ENCODE measurements at regions not wholly inside any gene's neighbourhood (a gene's known extent, or its start where the extent isn't known, plus 50 kb on each side); places are given as distances from the start of the nearest gene placed in this dataset.
"Not testable (repeated sequence)": the region's sequence is repeated elsewhere in the genome, so short reads cannot be mapped to it uniquely, and the experiment has no call there.

DNA sequence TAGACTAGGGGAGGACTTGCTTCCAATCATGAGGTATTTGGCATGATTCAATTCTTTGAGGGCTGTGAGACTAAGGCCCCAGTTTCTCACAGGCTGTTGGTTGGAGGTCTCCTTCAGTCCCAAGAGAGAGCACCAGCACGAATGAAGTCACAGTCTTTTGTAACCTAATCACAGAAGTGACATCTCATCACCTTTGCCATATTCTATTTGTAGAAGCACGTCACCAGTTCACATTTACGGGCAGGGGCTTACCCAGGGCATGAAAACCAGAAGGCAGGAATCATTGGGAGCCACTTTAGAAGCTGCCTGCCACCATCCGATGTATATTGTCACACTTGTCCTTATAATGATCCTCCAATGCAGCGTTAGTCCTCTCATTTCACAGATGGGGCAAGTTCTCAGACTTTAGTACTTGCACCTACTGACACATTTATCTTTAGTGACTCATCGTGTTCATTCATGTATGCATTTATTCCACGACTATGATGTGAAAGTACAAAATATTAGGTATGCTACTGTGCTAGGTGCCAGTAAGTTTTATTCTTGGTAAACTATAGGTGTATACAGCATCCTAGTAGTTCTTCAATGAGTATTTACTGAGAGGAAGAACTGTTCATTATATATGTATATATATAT, 163.8 kb upstream of the PGRMC2 start:
- no peak for DNase-seq (ENCODE audit: low spot score)

- DNase-seq (ENCODE audit: low spot score) = no peak
These were observed 162.9 kb upstream of the PGRMC2 start for GRCh38 chr4:128450326-128451120.

GRCh38 chr4:128449251-128449650, 161.6 kb upstream of the PGRMC2 start:
- no peak for DNase-seq (ENCODE audit: low spot score)

DNA sequence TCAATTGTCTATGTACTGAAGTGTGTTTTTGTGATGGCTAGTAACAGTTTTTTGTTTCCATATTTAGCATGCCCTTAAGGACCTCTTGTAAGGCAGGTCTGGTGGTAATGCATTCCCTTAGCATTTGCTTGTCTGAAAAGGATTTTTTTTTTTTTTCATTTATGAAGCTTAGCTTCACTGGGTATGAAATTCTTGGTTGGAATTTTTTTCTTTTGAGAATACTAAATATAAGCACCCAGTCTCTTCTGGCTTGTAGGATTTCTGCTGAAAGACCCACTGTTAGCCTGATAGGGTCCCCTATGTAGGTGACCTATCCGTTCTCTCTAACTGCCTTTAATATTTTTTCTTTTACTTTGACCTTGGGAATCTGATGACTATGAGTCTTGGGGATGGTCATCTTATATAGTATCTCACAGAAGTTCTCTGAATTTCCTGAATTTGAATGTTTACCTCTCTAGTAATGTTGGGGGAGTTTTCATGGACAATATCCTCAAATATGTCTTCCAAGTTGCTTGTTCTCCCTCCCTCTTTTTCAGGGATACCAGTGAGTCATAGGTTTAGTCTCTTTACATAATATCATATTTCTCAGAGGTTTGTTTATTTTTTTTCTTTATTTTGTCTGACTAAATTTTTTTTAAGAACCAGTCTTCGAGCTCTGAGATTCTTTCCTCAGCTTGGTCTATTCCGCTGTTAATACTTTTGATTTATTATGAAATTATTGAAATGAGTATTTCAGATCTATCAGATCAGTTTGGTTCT, 157.1 kb upstream of the PGRMC2 start:
- no peak for DNase-seq (ENCODE audit: low spot score)

DNA sequence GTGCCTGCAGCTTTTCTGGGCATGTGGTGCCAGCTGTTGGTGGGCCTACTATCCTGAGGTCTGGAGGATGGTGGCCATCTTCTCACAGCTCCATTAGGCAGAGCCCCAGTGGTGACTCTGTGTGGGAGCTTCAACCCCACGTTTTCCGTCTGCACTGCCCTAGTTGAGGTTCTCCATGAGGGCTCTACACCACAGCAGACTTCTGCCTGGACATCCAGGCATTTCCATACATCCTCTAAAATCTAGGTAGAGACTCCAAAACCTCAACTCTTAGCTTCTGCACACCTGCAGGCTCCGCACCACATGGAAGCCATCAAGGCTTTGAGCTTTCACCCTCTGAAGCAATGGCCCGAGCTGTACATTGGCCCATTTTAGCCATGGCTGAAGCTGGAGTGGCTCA, 153.3 kb upstream of the PGRMC2 start:
- no peak for DNase-seq (ENCODE audit: low spot score)

GRCh38 chr4:128437023-128437422, 149.4 kb upstream of the PGRMC2 start:
- DNase-seq (ENCODE audit: low spot score) = not testable (repeated sequence)

GRCh38 chr4:128429023-128429613, 141.5 kb upstream of the PGRMC2 start:
- DNase-seq (ENCODE audit: low spot score) = not testable (repeated sequence)

GRCh38 chr4:128428397-128428796, 140.8 kb upstream of the PGRMC2 start:
- DNase-seq (ENCODE audit: low spot score) = no peak

DNA sequence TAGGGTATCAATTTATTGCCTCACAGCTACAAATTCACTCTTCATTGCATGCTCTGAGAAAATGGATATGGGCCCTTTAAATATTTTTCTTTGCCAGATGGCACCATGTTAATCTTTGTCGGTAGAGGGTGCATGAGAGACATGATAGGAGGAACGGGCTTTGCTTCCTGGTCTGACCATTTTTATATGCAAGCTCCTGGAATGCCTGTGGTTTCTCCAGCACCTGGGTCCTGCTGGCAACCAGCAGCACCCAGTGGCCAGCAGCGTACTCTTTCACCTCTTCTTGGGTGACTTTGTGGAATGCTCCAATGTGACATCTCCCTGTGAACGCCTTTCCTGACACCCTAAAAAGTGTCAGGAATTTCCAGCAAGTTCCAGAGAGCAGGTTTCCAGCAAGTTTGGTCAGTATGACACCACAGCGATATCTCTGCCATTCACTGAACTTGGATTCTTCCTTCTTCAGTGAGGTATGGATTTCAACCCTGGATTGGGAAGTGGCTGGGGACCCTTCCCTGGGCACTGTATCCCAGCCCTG, 140.3 kb upstream of the PGRMC2 start:
- peak; percentile 89 for DNase-seq (ENCODE audit: low spot score)

- no peak for DNase-seq (ENCODE audit: low spot score)
These were observed 137.2 kb upstream of the PGRMC2 start for GRCh38 chr4:128424527-128425497.

DNA sequence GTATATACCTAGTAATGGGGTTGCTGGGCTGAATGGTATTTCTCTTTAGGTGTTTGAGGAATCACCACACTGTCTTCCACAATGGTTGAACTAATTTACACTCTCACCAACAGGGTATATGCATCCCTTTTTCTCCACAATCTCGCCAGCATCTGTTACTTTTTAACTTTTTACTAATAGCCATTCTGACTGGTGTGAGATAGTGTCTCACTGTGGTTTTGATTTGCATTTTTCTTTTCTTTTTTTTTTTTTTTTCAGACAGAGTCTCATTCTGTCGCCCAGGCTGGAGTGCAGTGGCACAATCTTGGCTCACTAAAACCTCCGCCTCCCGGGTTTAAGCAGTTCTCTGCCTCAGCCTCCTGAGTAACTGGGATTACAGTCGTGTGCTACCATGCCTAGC, 134.7 kb upstream of the PGRMC2 start:
- not testable (repeated sequence) for DNase-seq (ENCODE audit: low spot score)

GRCh38 chr4:128416921-128417320, 129.3 kb upstream of the PGRMC2 start:
- no peak for DNase-seq (ENCODE audit: low spot score)

- DNase-seq (ENCODE audit: low spot score) = no peak
These were observed 122.4 kb upstream of the PGRMC2 start for GRCh38 chr4:128410037-128410436.

- DNase-seq (ENCODE audit: low spot score) = no peak
These were observed 116.0 kb upstream of the PGRMC2 start for GRCh38 chr4:128403586-128403985.

- DNase-seq (ENCODE audit: low spot score) = no peak
These were observed 107.2 kb upstream of the PGRMC2 start for GRCh38 chr4:128394778-128395177.

GRCh38 chr4:128393101-128393704, 105.6 kb upstream of the PGRMC2 start:
- DNase-seq (ENCODE audit: low spot score) = no peak

DNA sequence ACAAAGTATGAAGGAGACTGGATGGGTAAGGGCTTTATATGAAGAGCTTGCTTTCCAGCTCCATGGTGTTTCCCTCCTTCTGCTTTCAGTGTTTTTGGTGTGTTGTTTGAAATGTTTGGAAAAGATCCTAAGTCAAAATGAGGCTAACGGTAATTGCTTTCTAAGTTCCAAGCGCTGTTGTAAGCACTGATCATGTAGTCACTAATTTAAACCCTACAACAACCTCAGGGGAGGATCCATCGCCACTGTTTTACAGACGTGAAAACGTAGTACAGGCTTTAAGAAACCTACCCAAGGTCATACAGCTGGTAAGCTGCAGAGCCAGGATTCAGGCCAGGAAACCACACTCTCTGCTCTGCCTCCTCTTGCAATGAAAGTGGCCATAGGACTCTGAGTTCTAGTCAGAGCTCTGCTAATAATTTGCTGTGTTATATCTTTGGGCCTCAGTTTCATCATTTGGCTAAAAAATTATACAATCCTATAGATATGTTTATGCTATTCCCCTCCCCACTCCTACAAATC, 102.9 kb upstream of the PGRMC2 start:
- DNase-seq (ENCODE audit: low spot score) = no peak

- DNase-seq (ENCODE audit: low spot score) = no peak
These were observed 101.2 kb upstream of the PGRMC2 start for GRCh38 chr4:128388796-128389195.

DNA sequence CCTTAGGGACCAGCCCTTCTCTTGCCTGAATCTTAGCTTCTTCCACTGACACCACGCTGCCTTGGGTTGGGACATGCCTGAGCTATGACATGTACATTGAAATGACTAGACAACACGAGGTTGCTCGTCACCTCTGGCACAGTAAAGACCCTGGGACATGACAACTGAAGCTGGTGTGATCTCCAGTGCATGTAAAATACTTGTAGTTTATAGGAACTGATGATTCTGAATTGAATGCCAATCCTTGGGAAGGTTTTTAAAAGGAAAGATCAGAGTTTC, 100.7 kb upstream of the PGRMC2 start:
- no peak for DNase-seq (ENCODE audit: low spot score)

GRCh38 chr4:128387600-128388351, 100.2 kb upstream of the PGRMC2 start:
- DNase-seq (ENCODE audit: low spot score) = peak; percentile 11
